ENCODE measurements at regions not wholly inside any gene's neighbourhood (a gene's known extent, or its start where the extent isn't known, plus 50 kb on each side); places are given as distances from the start of the nearest gene placed in this dataset.
"Not testable (repeated sequence)": the region's sequence is repeated elsewhere in the genome, so short reads cannot be mapped to it uniquely, and the experiment has no call there.

DNA sequence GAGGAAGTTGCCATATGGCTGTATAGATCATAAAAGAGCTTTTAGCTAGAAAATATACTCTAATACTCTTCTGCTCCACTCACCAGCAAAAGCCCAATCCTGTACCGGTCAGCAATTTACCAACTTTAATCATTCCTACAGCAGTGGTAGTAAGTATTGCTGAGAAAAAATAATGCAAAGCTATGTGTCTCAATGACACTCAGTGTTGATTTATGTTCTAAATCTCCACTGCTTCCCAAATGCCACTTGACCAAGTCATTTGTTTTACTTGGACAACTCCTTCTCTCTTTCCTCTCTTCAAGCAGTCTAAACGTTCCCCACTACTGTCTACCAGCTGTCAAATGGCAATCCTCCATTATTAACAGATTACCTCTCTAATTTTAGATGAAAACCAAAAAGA, 201.8 kb upstream of the GK2 start:
- DNase-seq (ENCODE audit: low read depth): no peak

DNA sequence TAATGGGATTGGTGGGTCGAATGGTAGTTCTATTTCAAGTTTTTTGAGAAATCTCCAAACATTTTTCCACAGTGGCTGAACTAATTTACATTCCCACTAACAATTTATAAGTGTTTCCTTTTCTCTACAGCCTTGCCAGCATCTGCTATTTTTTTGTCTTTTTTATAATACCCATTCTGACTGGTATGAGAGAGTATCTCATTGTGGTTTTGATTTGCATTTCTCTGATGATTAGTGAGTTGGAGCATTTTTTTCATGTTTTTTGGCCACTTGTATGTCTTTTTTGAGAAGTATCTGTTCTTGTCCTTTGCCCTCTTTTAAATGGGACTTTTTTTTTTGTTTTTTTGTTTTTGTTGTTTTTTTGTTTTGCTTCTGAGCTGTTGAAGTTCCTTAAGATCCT, 200.0 kb upstream of the GK2 start:
- no peak for DNase-seq (ENCODE audit: low read depth)

DNA sequence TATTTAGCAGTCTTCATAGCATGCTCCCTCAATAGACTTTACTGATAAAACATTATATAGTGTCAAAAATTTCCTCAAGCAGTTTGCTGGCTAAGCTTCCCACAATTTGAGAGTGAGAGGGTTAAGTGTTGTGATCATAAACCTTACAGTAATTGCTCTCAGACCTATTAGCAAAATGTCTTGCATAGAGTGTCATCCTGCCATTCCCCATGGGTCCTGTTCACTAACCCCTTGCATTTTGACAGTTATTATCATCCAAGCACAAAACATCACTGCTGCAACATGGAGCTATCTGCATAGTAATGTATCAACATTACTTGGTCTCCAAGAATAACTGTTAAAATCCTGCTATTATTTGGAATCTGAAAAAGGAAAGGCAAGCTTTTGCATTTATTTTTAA, 196.1 kb upstream of the GK2 start:
- DNase-seq (ENCODE audit: low read depth): no peak

DNA sequence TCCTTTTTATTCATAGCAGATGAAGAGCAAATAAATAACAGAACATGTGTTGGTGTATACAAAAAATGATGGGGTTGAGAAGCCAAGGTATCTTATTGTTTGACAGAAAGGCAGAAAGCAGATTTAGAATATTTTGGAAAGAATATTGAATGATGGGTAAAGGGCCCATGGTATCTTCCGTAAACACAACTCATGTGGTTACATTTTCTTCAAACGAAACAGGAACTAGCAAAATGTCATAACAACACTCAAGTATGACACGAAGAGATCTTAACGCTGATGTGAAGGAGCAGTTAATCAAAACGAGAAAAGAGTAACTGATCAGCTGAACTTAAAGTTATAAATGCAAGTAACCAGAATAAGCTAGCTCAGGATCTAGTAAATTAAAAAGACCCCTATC, 195.7 kb upstream of the GK2 start:
- peak; percentile 65 for DNase-seq (ENCODE audit: low read depth)

DNA sequence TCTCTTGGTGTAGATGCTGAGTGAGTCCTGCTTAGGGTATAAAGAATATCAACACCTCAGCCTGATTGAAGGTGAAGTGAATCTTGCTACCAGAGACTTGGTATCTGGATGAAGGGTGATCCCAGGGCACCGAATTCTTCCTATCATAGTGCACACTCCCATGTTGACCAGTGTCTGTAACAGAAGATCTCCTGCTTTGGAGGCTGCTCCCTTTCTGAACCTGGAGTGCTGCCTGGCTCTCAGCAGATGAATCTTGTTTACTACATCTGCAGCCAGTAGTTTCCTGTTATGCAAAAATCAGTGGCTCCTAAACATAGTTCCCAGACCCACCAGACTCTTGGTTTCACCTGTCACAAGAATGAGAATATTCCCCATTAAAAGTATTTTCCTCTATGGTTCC, 191.7 kb upstream of the GK2 start:
- no peak for DNase-seq (ENCODE audit: low read depth)

DNA sequence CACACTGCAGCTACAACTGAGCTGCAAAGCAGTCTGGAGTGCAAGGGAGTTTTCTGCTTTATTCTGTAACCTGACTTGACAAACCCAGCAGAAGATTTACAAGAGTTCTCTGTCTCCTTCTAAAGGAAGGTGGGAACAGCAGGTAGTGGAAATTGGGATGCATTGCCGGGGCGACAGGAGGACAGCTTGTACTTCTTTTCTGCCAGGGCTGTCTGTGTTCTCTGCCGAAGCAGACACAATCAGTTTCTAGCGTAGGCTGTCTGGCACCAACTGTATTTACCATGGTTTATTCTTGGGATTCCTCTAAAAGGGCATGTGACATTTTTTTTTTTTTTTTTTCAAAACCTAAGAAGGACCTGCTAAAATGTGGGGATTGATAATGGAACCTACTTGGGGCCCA, 190.8 kb upstream of the GK2 start:
- DNase-seq (ENCODE audit: low read depth): no peak

DNA sequence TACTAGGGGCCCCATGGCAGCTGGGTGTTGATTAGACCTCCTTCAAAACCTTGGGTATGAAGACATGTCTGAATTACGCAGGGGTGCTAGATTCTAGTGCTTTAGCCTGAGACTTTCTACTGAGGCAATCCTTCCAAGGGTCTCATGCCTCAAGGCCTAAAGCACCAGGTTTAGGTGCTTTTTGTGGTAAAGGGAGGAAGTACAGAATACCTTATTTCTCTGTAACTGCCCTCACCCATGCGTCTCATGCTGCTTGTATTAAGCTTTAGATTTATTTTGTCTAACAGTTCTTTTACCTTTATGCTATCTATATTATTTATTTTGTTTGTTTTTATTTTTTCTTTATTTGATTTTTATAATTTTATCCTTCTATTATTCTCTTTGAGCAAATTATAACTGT, 190.2 kb upstream of the GK2 start:
- DNase-seq (ENCODE audit: low read depth): no peak

DNA sequence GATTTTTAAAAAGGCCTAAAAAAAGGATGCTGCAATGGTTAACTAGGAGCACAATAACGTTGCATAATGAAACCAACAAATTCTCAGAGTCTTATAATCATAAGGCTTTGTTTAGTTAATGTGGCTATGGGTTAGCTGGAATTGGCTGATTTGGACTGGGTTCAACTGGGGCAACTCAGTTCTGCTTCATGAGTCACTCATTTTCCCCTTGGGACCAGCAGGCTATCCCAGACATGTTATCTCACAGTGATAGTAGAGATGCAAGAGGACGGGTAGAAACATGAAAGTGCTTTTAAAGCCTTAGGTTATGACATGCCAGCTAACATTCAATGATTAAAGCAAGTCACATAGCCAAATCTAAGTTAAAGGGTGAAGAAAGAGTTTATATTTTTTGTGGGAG, 189.2 kb upstream of the GK2 start:
- no peak for DNase-seq (ENCODE audit: low read depth)

DNA sequence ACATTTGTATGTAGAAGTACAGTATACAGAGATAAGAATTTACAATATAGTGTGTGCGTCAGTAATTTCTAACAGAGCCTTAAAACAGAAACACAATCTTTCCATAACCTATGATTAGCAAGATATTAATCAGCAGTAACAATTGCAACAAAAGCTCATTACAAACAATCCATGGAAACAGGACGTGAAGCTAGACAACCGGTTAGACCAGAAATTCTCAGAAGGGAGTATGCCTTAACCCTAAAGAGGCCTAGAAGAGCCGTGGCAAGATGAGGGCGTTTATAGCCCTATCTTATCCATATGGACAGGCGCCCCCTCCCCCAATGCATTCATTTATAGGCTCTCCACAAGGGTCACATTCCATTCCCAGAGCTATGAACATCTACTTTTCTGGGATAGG, 184.2 kb upstream of the GK2 start:
- not testable (repeated sequence) for DNase-seq (ENCODE audit: low read depth)

DNA sequence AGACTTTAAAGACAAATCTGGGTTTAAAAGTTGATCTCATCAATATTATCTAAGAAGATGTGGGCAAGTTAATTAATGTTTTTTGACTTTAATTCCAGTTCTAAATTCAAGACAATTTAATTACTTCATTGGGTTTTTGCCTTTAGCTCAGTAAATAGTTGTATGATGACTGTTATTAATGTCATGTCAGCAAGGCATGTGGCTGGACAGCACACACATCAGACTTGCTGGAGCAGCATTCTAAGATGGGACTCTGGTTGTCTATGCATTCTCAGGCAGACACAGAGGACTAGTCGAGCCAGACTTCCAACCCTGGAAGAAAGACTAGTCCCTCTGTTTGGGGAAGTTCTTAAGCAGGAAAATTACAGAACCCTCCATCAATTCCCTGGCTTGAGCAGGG, 180.7 kb upstream of the GK2 start:
- DNase-seq (ENCODE audit: low read depth): no peak

DNA sequence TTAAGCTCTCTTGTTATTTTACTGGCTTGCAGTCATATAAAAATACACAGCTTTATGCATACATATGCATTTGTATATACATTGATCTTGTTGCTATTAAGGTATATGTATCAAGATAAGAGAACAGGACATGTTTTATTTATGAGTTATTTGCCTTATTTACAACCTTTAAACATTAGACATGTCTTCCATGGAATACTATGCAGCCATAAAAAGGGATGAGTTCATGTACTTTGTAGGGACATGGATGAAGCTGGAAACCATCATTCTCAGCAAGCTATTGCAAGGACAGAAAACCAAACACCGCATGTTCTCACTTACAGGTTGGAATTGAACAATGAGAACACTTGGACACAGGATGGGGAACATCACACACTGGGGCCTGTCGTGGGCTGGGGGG, 179.2 kb upstream of the GK2 start:
- DNase-seq (ENCODE audit: low read depth): not testable (repeated sequence)

DNA sequence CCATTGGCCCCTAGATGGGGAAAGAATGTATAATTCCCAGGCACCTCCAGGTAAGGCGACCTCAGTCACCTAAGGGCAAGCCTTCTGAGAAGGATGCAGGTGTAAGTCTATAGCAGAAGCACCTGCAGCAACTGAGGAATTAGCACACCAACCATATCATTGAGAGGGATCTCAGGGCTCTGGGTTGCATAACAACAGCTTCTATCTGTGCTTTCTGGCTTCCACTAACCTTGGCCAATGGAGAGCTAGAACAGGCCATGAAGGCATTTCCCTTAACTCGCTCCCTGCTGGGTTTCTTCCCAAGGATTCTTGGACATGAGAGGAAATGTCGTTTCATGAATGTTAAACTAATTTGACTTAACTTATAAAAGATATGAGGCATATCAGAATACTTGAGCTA, 177.8 kb upstream of the GK2 start:
- DNase-seq (ENCODE audit: low read depth): no peak

DNA sequence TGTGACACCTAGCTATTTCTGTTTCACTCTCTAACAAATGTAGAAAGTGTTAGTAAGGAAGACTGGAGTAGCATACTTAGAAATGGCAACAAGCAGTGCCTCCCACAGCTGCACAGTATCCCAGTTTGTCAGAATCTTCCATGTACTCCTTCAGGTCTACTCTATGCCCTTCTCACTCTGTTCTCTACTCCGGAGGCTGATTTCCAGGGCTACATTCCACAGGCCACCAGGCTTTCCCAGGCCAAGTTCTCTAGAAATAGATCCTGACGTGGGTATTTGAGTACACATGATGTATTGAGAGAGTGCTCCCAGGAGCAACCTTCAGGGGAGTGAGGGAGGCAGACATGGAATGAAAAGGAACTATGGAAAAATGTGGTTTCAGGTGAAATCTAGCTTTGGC, 177.3 kb upstream of the GK2 start:
- DNase-seq (ENCODE audit: low read depth): no peak

DNA sequence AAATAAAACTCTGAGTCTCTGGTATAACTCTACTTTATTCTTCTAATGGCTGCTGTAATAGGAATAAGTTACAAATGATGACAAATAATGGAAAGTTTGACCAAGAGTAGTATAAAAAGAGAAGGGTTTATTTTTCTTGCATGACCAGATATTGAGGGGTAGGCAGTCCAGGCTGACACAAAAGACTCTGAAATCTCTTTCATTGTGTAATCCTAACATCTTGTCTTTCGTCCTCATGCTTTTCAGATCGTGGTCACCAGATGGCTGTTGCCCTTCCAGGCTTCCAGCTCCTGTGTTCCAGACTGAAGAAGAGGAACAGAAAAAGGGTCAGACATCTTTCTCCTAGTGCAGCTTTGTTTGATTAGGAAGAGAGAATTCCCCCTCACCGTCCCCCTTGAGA, 176.9 kb upstream of the GK2 start:
- DNase-seq (ENCODE audit: low read depth): no peak

DNA sequence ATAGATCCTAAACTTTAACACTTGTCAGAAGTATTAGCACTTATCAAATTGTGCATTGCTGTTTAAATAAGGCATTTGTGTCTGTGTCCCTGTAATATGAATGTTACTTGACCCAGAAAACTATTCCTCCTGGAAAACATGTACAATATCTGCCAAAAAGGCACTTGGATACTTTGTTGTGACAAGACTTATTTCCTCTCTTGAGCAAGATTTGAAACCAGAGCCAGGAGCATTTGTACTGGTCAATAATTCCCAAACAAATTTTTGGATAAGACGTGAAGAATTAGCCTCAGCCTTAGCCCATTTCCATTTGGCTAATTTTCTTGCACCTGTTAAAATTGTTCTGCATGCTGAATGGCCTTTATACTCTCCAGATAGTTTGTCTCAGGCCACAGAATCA, 176.3 kb upstream of the GK2 start:
- DNase-seq (ENCODE audit: low read depth): no peak

DNA sequence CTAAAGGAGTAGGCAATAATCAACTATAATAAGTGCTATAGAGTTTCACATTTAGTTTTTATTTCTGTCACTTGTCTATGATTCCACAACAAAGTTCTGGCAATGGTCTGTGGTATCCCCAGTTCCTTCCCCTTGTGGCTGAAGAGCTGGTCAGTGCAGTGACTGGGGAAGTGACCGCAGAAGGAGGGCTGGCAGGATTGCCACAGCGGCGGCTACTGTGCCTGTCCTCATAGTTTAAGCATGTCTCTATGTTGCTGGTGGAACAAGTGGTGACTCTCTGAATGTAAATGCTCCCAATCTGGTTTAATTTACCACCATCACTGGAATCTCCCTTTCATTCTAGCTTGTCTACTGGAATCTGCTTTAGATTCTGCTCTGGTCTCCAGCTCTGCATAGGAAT, 170.6 kb upstream of the GK2 start:
- peak; percentile 21 for DNase-seq (ENCODE audit: low read depth)

DNA sequence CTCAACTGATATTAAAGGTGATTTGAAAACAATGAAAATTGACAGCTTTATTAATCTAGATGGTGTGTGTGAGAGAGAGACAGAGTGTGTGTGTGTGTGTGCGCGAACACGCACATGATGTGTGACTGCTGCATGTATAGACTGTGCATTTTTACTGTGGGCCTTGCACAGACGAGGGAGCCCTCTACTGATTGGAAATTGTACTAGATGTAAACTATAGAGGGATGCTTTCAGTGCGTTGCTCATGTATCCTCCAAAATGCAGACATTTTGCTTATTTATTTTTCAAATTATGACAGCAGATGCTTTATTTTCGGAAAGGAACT, 168.4 kb upstream of the GK2 start:
- DNase-seq (ENCODE audit: low read depth): peak; percentile 31

DNA sequence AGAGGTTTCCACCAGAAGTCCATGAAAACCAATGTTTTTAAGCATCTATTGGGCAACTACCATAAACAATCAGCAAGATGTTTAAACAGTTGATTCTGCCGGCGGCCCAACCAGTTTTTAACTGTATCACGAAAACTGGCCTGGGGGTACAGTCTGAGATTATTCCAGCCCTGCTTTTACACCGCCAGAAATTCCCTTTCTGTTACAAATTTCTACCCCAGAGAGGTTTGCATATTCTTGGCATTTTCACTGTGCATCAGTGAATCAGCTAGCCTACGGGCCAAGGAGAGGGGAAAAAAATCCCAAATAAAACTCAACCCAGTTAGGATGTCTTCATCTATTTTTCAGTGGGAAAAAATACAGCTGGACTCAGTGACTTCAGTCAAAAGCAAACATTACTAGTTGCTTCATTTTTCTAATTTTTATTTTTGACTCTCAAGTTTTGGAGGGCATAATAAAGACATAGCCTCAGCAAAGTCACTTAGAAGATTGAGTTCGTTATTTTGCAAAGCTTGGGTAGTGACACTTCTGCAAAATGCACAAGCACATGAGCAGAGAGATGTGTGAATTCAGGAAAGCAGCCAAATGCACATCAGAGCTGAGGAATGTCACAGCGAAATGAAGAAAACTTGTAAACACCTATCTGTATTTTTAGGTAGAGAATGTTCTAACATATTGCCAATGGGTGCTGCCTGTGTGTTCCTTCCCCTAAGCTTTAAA, 167.8 kb upstream of the GK2 start:
- DNase-seq (ENCODE audit: low read depth): no peak

DNA sequence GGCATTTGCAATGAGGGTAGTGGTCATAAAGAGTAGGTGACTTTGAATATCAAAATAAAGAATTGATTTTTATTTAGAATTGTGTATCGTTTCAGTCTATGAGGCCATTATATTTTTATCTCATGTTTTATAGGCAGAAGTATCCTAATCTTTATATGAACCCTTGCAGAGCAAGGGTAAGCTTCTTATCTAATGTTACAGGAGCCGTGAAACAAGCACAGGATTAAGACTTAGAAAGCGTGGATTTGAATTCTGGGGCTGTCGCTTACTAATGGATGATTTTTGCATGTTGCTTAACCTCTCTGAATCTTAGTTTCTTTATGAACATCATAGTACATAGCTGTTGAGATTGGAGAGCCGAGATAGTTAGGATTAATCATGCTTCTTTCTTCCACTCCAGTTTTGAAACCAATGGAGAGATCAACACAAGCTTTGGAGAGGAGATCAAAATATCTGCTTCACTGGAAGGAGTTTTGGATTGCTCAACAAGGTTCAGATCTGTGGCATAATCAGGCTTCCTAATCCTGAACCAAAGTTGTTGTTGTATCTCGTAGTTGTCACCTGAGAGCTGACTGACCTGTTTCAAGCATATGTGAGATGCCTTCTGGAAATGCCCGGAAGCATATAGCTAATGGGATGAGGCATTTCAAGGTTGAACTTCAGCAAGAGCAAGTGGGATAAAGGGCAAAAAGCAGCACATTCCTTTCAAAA, 166.9 kb upstream of the GK2 start:
- DNase-seq (ENCODE audit: low read depth): no peak

DNA sequence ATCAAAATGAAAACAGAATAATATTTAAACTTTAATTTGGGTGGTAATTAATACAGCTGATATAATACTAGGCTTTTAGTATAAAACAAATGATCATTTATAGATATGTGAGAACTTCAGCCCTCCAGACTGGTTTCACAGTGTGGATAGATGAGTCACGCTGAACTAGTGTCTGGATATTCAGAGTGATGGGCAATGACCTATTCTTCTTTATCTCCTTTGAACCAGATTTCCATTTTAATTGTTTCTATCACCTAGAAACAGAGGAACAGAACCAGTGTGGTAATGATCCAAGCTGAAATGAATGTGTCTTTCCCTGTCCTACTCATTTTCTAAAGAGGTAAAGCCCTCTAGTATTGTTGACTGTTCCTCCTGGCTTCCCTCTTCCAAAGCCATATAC, 155.2 kb upstream of the GK2 start:
- no peak for DNase-seq (ENCODE audit: low read depth)

DNA sequence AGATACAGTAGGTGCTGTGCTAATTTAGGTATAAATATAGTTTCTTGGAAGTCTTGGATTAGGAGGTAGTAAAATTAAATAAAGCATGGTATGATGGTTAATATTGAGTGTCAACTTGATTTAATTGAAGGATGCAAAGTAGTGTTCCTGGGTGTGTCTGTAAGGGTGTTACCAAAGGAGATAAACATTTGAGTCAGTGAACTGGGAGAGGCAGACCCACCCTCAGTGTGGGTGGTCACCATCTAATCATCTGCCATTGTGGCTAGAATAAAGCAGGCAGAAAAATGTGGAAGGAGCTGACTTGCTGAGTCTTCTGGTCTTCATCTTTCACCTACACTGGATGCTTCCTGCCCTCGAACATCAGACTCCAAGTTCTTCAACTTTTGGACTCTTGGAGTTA, 153.7 kb upstream of the GK2 start:
- DNase-seq (ENCODE audit: low read depth): no peak

DNA sequence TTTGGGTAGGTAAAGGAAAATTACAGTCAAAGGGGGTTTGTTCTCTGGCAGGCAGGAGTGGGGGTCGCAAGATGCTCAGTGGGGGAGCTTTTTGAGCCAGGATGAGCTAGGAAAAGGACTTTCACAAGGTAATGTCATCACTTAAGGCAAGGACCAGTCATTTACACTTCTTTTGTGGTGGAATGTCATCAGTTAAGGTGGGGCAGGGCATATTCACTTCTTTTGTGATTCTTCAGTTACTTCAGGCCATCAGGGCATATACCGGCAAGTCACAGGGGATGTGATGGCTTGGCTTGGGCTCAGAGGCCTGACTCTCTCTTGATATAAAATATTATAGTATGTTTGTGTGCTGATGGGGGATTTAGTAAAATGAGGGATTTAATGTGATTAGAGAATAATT, 151.4 kb upstream of the GK2 start:
- not testable (repeated sequence) for DNase-seq (ENCODE audit: low read depth)

DNA sequence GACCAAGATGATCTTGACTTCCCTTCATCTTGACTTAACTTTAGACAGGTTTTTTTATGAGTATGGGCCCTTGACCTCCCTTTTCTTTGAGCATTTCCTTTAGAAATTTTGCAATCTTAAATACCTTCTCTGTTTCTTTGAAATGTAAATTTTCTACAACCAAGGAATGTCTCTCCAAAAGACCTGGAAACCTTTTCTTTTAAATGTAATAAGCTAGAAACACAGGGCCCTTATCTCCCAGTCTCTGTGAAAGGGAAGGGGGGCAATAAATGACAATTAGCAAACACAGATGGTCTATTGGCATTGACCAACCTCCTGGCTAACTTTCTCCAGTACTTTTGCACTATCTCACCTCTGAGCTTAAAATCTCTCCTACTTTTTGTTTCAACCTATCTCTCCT, 144.3 kb upstream of the GK2 start:
- DNase-seq (ENCODE audit: low read depth): no peak

DNA sequence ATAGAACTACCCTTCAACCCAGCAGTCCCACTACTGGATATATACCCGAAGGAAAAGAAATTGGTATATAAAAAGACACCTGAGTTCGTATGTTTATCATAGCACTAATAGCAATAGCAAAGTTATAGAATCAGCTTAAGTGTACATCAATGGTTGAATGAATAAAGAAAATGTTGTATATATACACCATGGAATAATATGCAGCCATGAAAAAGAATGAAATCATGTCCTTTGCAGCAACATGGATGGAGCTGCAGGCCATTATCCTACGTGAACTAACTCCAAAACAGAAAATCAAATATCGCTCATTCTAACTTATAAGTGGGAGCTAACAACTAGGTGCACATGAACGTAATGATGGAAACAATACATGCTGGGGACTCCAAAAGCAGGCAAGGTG, 143.5 kb upstream of the GK2 start:
- DNase-seq (ENCODE audit: low read depth): no peak

All from CMK (cell line).